ENCODE measurements at regions not wholly inside any gene's neighbourhood (a gene's known extent, or its start where the extent isn't known, plus 50 kb on each side); places are given as distances from the start of the nearest gene placed in this dataset.

DNA sequence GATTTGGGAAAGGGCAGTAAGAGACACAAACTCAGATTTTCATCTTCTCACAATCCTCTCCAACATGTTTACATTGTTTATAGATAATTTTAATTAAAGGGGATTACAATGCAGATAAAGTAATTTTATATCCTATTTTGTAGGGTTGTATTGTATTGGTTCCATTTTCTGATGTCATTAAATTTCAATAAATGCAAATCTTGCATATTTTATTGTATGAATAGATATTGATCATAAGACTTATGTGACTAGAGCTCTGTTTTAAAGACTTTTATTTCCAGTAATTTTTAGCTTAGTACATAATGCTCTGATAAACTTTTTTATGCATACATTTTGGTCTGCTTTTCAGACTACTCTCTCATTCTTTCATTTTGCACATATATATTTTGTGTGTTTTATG is 819.6 kb downstream of the TSN start:
- no peaks in the 10 kb centered on the region for H3K36me3 ChIP-seq (ENCODE audit: control insufficient read depth, insufficient read depth, low read length)
- H3K27me3 ChIP-seq (ENCODE audit: control insufficient read depth, insufficient read depth, low read length) = no peaks in the 10 kb centered on the region
- DNase-seq (ENCODE audit: low read depth) = no peak
- H3K4me3 ChIP-seq (ENCODE audit: low read depth, low read length) = no peak overlapping the region
- no peak for TF ChIP-seq CTCF (IDR thresholded peaks at IDR 0.05; ENCODE audit: insufficient read depth, low read length, poor library complexity, severe bottlenecking)

DNA sequence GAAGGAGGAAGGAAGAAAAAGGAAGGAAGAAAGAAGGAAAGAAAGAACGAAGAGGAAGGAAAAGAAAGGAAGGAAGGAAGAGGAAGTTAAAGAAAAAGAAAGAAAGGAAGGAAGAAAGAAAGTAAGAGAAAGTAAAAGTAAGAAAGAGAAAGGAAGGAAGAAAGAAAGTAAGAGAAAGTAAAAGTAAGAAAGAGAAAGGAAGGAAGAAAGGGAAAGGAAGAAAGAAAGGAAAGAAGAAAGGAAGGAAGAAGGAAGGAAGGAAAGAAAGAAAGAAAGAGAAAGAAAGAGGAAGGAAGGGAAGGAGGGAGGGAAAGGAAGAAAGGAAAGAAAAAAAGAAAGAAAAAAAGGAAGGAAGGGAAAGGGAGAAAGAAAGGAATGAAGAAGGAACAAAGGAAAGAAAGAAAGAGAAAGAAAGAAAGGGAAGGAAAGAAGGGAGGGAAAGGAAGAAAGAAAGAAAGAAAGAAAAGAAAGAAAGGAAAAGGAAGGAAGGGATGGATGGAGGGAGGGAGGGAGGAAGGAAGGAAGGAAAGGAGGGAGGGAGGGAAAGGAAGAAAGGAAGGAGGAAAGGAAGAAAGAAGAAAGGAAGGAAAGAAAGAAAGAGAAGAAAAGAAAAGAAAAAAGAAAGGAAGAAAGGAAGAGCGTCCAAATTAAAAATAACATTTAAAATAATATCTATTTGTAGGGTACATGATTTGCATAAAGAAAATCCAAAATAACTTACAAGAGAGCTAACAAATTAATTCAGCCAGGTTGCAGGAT is 827.9 kb downstream of the TSN start:
- DNase-seq (ENCODE audit: low read depth) = no peak
- no peak for TF ChIP-seq CTCF (IDR thresholded peaks at IDR 0.05; ENCODE audit: insufficient read depth, low read length, poor library complexity, severe bottlenecking)
- H3K36me3 ChIP-seq (ENCODE audit: control insufficient read depth, insufficient read depth, low read length) = no peaks in the 10 kb centered on the region
- no peak overlapping the region for H3K4me3 ChIP-seq (ENCODE audit: low read depth, low read length)
- H3K27me3 ChIP-seq (ENCODE audit: control insufficient read depth, insufficient read depth, low read length) = no peaks in the 10 kb centered on the region

GRCh38 chr2:122590524-122590923 is 835.1 kb downstream of the TSN start:
- no peaks in the 10 kb centered on the region for H3K27me3 ChIP-seq (ENCODE audit: control insufficient read depth, insufficient read depth, low read length)
- no peak for TF ChIP-seq CTCF (IDR thresholded peaks at IDR 0.05; ENCODE audit: insufficient read depth, low read length, poor library complexity, severe bottlenecking)
- no peak overlapping the region for H3K4me3 ChIP-seq (ENCODE audit: low read depth, low read length)
- DNase-seq (ENCODE audit: low read depth) = no peak
- no peaks in the 10 kb centered on the region for H3K36me3 ChIP-seq (ENCODE audit: control insufficient read depth, insufficient read depth, low read length)

DNA sequence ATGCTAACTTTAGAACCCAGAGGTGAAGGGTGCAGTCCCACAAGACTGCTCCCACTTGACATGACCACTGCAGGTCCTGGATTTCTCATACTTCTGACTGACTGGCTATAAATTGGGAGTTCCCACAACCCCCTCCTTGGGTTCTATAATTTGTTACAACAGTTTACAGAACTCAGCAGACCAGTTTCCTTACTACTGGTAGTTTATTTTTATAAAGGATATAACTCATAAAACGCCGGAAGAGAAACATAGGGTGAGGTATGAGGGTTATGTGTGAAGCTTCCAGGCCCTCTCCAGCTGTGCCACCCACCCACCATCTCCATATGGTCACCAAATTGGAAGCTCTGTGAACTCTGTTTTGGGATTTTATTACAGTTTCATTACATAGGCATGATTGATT is 839.6 kb downstream of the TSN start:
- no peak for TF ChIP-seq CTCF (IDR thresholded peaks at IDR 0.05; ENCODE audit: insufficient read depth, low read length, poor library complexity, severe bottlenecking)
- no peaks in the 10 kb centered on the region for H3K36me3 ChIP-seq (ENCODE audit: control insufficient read depth, insufficient read depth, low read length)

DNA sequence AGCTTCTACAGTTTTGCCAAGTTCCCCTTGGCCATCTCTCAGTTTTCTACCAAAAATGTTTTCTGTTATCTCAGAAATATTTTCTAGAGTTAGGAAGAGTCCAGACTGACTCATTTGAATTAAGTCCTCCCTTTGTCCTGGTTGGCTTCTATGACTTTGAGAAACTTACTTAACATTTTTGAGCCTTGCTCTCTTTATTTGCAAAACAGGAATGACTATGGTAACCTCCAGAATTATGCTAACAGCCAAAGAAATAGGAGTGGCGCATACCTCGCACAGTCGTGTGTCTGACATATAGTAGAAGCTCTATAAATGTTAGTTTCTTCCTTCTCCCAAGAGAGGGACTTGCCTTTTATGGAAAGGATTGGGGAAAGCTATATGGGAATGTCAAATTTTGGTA is 841.1 kb downstream of the TSN start:
- no peak for DNase-seq (ENCODE audit: low read depth)
- no peaks in the 10 kb centered on the region for H3K27me3 ChIP-seq (ENCODE audit: control insufficient read depth, insufficient read depth, low read length)
- H3K4me3 ChIP-seq (ENCODE audit: low read depth, low read length) = no peak overlapping the region
- no peaks in the 10 kb centered on the region for H3K36me3 ChIP-seq (ENCODE audit: control insufficient read depth, insufficient read depth, low read length)
- TF ChIP-seq CTCF (IDR thresholded peaks at IDR 0.05; ENCODE audit: insufficient read depth, low read length, poor library complexity, severe bottlenecking) = no peak

More for the DNA sequence above, 839.6 kb downstream of the TSN start:
- DNase-seq (ENCODE audit: low read depth) = no peak
- Histone ChIP-seq H3K4me3 (ENCODE audit: low read depth, low read length) (no peak overlapping the region), H3K27me3 (ENCODE audit: control insufficient read depth, insufficient read depth, low read length) (no peaks in the 10 kb centered on the region)

- DNase-seq (ENCODE audit: low read depth) = no peak
- Histone ChIP-seq H3K4me3 (ENCODE audit: low read depth, low read length) (no peak overlapping the region), H3K36me3 (ENCODE audit: control insufficient read depth, insufficient read depth, low read length) (no peaks in the 10 kb centered on the region), H3K27me3 (ENCODE audit: control insufficient read depth, insufficient read depth, low read length) (no peaks in the 10 kb centered on the region)
- no peak for TF ChIP-seq CTCF (IDR thresholded peaks at IDR 0.05; ENCODE audit: insufficient read depth, low read length, poor library complexity, severe bottlenecking)
Observed at GRCh38 chr2:122598784-122599183, 843.3 kb downstream of the TSN start.
